AG04450 (cell line): ENCODE measurements at regions not wholly inside any gene's neighbourhood (a gene's known extent, or its start where the extent isn't known, plus 50 kb on each side); places are given as distances from the start of the nearest gene placed in this dataset.
"Not testable (repeated sequence)": the region's sequence is repeated elsewhere in the genome, so short reads cannot be mapped to it uniquely, and the experiment has no call there.

Experiments used
- CTCF ChIA-PET: fragments of 300-600, 350-600 bp; formaldehyde crosslinking; extraction: SDS; loops from one replicate; lab custom pipeline; 2022; ENCODE audit warnings: antibody characterized with exemption, inconsistent platforms; lab: Charles Lee
- POLR2A ChIA-PET: fragments of 350-600 bp; formaldehyde crosslinking; extraction: SDS; loops from one replicate; lab custom pipeline; 2021; ENCODE audit warnings: antibody characterized with exemption, inconsistent platforms; lab: Yijun Ruan, JAX
- DNase-seq: peaks from one replicate; pipeline ENCODE4 v3.0.0-alpha.2; 2011; ENCODE audit warnings: low read depth, low spot score
- H3K27ac ChIP-seq: one replicate; pipeline ENCODE4 v1.5.1; 2012; ENCODE audit warnings: low read depth, low read length, control low read depth
- H3K27me3 ChIP-seq: one replicate; pipeline ENCODE4 v1.6.0; 2012; ENCODE audit warnings: low read length; ENCODE audit not compliant: control insufficient read depth, insufficient read depth
- H3K4me3 ChIP-seq: 2 replicates; pipeline ENCODE4 v1.5.1; 2011; ENCODE audit warnings: mild to moderate bottlenecking, low read depth, low read length, control low read depth
- H3K9me3 ChIP-seq: 2 replicates; pipeline ENCODE4 v1.5.1; 2012; ENCODE audit warnings: low read length; ENCODE audit not compliant: control insufficient read depth, insufficient read depth
- CTCF ChIP-seq: IDR thresholded peaks from 2 replicates; pipeline ENCODE4 v1.5.1; 2011; ENCODE audit warnings: low read depth, low read length, control low read depth, inconsistent platforms

- no peak for TF ChIP-seq CTCF
- Histone ChIP-seq H3K27me3 (no peaks in the 10 kb centered on the region), H3K27ac (no peak overlapping the region), H3K4me3 (no peak overlapping the region), H3K9me3 (no peaks in the 10 kb centered on the region)
- ChIA-PET CTCF (no interaction called here), POLR2A (no interaction called here)
- DNase-seq, result no peak
Measured at GRCh38 chr2:65932571-65932970, 500.2 kb upstream of the SPRED2 start.

GRCh38 chr2:65931056-65931455 is 498.7 kb upstream of the SPRED2 start:
- Histone ChIP-seq H3K27me3 (no peaks in the 10 kb centered on the region), H3K4me3 (no peak overlapping the region), H3K27ac (no peak overlapping the region), H3K9me3 (no peaks in the 10 kb centered on the region)
- POLR2A ChIA-PET, result no interaction called here
- DNase-seq, result no peak
- CTCF ChIA-PET, result no interaction called here
- TF ChIP-seq CTCF, result no peak

GRCh38 chr2:65930259-65930658 is 497.9 kb upstream of the SPRED2 start:
- TF ChIP-seq CTCF, result no peak
- POLR2A ChIA-PET, result no interaction called here
- H3K4me3 ChIP-seq, result no peak overlapping the region
- CTCF ChIA-PET, result no interaction called here
- DNase-seq, result no peak
- H3K27me3 ChIP-seq, result no peaks in the 10 kb centered on the region
- H3K9me3 ChIP-seq, result no peaks in the 10 kb centered on the region
- no peak overlapping the region for H3K27ac ChIP-seq

GRCh38 chr2:65929664-65930063 is 497.3 kb upstream of the SPRED2 start:
- H3K27ac ChIP-seq, H3K9me3 ChIP-seq, POLR2A ChIA-PET, H3K27me3 ChIP-seq, DNase-seq, H3K4me3 ChIP-seq, CTCF ChIA-PET: not testable (repeated sequence)

- ChIA-PET CTCF (no interaction called here), POLR2A (no interaction called here)
- no peak for TF ChIP-seq CTCF
- H3K27ac ChIP-seq, result no peak overlapping the region
- peaks cover 3% of the 10 kb centered on the region for H3K27me3 ChIP-seq
- no peaks in the 10 kb centered on the region for H3K9me3 ChIP-seq
- no peak overlapping the region for H3K4me3 ChIP-seq
- DNase-seq, result no peak
Measured at GRCh38 chr2:65922794-65923193, 490.4 kb upstream of the SPRED2 start.

GRCh38 chr2:65922030-65922429 is 489.6 kb upstream of the SPRED2 start:
- no peak overlapping the region for H3K4me3 ChIP-seq
- no peak for TF ChIP-seq CTCF
- H3K27ac ChIP-seq, result no peak overlapping the region
- H3K27me3 ChIP-seq, result peaks cover 3% of the 10 kb centered on the region
- CTCF ChIA-PET, result no interaction called here
- no peaks in the 10 kb centered on the region for H3K9me3 ChIP-seq
- no peak for DNase-seq
- POLR2A ChIA-PET, result no interaction called here
